GM18507 (cell line): ENCODE measurements at regions not wholly inside any gene's neighbourhood (a gene's known extent, or its start where the extent isn't known, plus 50 kb on each side); places are given as distances from the start of the nearest gene placed in this dataset.

Experiments
- DNase-seq: peaks from one replicate; pipeline ENCODE4 v3.0.0; 2011; ENCODE audit warnings: low read depth; ENCODE audit not compliant: insufficient read length; ENCODE audit errors: extremely low spot score
- FAIRE-seq: peaks from 2 replicates; lab custom pipeline; 2011; peaks lifted over from hg19 to GRCh38; lab: Jason Lieb, UNC

DNA sequence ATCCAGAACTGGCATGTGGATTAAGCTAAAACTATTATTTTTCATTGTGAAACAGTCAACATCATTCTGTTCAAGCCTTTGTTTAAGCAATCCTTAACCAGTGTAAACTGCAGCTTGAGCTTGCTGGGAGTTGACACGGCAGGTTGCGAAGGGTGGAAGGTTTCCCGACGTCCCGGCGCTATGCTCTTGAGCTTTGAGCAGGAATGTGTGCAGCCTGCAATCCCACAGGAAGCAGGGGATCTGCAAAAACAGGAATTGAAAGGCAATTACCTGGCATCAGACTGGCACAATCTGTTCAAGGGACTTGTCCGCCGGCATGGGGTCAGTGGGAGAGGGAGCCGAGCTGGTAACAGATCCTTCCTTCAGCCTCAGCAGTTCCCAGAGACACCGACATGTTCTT is 586.7 kb upstream of the SGCG start:
- no peak for FAIRE-seq
- no peak for DNase-seq

GRCh38 chr13:22596171-22596863 is 584.5 kb upstream of the SGCG start:
- DNase-seq (no peak), FAIRE-seq (no peak)

- FAIRE-seq (no peak), DNase-seq (no peak)
Measured at GRCh38 chr13:22599156-22599555, 581.6 kb upstream of the SGCG start.

- FAIRE-seq: no peak
- DNase-seq: no peak
Measured at GRCh38 chr13:22618002-22618401, 562.8 kb upstream of the SGCG start.

DNA sequence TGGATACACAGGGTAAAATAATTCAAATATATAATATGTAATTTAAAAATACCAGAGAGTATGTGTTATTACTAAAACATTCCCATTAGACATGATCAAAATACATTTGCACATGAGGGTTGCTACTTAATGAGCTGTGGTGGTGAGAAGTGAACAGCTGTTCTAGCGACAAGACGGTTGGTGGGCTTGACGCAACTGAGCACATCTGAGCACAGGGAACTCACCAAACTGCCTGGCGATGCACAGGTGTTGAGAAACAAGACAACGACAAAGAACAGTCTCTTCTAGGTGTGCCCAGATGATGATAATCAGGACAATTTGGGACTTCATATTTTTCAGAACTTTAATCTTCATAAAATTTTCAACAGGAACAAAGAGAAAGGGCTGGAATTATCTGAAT is 555.1 kb upstream of the SGCG start:
- FAIRE-seq: no peak
- DNase-seq: no peak

GRCh38 chr13:22629374-22629773 is 551.4 kb upstream of the SGCG start:
- DNase-seq: no peak
- no peak for FAIRE-seq

GRCh38 chr13:22642088-22642487 is 538.7 kb upstream of the SGCG start:
- DNase-seq: no peak
- FAIRE-seq: no peak

DNA sequence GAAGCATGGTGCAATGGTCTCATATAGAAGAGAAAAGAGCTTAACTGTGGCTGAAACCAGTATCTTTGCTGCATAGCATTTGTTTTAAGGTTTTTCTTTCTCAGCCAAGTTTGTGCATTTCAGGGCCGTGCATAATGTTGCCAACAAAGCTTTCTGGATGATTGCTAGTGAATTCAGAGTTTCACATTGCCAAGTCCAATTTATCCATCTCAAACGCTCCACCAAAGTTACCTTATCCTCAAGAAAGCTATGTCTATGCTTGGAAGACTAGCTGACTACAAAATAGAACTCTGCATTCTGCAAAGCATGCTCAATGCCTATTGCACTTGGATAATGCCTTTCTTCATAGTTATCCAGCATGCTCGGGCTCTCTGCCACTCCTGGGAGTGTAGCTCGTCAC is 535.8 kb upstream of the SGCG start:
- FAIRE-seq (no peak), DNase-seq (no peak)

- no peak for FAIRE-seq
- no peak for DNase-seq
Measured at GRCh38 chr13:22647156-22647850, 533.5 kb upstream of the SGCG start.

DNA sequence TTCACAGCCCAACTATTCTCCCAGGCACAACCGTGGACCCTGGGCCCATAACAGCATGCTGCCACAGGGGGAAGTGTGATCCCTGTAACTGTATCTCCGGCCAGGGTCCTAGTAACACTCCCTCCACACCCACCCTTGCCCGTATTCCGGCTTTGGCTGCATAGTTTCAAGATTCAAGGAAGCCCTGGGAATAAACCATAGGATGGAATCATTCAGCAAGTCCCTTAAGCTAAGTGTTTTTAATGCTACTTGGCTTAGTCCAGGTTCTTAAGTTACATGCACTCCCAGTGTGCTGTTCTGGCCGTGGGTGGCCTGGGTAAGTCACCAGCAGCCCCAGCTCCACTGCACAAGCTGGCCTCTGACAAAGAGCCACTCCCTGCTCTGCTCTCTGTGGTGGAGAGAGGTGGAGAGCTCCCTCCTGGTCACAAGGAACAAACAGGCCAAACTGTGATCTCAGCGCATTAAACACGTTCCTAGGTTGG is 532.4 kb upstream of the SGCG start:
- no peak for FAIRE-seq

DNA sequence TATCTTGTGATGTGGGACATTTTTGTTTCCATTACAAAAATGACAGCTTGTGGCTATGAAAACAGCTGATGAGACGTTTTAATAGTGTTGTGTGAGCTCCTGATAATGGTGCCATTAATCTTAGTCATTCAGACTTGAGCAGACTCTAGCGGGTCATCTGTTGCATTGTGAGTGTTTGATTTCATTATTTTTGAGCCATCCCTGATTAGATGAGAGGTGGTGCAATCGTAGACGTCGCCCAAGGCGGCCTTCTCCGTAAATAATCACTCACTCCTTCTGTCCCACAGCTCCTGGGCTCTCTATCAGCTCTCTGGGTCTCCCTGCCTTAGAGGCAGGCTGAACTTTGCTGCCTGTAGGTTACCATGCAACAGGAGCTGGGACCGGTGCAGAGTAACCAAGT is 528.0 kb upstream of the SGCG start:
- DNase-seq (no peak), FAIRE-seq (no peak)

More for the DNA sequence above, 532.4 kb upstream of the SGCG start:
- DNase-seq: no peak

GRCh38 chr13:22653866-22654265 is 526.9 kb upstream of the SGCG start:
- FAIRE-seq: no peak
- no peak for DNase-seq

DNA sequence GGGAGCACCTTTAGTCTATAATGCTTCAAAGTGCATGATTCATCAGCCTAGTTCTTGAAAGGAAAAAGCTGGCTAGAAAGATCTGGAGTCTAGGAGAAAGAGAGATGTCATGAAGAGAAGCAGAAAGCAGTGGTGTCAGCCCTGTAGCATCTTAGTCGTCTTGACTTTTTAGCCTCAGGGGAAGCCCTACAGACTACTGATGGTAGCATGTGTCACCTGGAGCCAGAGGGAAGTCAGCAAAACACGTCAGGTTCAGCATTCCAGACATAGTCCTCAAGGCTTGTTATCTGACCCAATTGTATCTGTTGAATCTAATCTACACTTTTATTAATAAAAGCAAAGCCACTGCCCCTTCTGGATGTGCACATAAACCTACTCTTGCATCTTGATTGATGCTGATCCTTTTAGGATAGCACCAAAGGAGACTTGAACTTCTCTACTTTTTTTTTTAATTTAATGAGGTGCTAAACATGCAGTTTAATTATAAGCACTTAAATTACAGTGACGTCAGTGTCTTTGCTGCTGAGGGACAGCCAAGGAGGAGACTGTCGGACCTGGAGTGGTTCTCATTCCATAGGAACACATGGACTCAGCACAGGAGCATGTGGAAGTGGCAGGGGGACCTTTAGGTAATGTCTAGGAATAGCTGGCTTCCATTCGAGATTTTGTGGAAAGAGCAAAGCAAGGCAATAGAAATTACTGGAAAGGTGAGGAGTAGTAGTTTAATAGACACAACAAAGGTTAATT is 525.5 kb upstream of the SGCG start:
- no peak for FAIRE-seq

DNA sequence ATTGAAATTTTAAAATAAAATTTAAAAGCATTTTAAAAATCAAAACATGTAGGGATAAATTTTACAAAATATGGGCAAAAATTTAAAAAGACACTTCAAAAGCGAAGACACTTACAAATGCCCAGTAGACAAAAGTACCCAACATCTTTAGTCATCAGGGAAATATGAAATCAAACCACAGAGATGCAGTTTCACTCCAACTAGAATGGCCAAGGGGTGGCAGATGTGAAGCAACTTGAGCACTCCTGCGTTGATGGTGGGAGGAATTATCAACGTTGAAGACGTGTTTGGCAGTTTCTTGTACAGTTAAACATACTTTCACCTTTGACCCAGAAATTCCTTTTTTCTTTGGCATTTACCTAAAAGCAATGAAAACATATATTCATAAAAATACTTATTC is 518.0 kb upstream of the SGCG start:
- no peak for FAIRE-seq
- no peak for DNase-seq

More for the DNA sequence above, 525.5 kb upstream of the SGCG start:
- no peak for DNase-seq

GRCh38 chr13:22665506-22665905 is 515.3 kb upstream of the SGCG start:
- FAIRE-seq: no peak
- no peak for DNase-seq

- DNase-seq: no peak
- no peak for FAIRE-seq
Measured at GRCh38 chr13:22690756-22691155, 490.0 kb upstream of the SGCG start.

DNA sequence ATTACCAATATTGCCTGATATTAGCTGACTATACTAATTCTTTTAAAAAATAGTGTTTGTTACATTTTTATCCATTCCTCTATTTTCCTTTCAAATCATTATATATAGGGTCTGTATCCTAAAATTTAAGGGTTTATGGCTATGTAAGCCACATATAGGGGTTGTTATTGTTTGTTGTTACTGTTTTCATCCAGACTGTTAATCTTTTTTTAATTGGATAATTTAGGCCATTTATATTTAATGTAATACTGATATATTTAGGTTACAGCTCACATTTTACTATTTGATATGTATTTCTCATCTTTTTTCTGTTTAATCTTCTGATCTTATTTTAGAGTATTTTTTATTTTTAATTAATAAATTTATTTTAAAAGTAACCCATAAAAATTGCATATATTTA is 487.1 kb upstream of the SGCG start:
- DNase-seq (no peak), FAIRE-seq (no peak)

GRCh38 chr13:22696433-22696832 is 484.3 kb upstream of the SGCG start:
- FAIRE-seq: no peak
- no peak for DNase-seq

DNA sequence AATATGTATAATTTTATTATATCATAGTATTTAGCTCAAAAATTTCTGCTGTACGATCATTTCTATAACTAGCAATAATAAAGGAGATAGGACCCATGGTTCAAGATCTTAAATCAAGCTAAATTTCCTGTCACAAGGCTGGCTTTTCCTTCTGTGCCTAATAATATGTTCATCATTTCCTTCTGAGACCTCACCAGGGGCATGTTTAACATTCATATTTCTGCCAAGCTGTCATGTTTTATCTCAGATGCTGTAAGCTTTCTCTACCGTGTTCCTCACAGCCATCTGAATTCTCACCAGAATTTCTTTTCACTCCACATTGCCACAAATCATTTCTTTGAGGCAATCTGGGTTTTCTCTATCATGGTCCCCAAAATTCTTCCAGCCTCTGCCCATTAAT is 482.3 kb upstream of the SGCG start:
- DNase-seq: no peak
- no peak for FAIRE-seq

DNA sequence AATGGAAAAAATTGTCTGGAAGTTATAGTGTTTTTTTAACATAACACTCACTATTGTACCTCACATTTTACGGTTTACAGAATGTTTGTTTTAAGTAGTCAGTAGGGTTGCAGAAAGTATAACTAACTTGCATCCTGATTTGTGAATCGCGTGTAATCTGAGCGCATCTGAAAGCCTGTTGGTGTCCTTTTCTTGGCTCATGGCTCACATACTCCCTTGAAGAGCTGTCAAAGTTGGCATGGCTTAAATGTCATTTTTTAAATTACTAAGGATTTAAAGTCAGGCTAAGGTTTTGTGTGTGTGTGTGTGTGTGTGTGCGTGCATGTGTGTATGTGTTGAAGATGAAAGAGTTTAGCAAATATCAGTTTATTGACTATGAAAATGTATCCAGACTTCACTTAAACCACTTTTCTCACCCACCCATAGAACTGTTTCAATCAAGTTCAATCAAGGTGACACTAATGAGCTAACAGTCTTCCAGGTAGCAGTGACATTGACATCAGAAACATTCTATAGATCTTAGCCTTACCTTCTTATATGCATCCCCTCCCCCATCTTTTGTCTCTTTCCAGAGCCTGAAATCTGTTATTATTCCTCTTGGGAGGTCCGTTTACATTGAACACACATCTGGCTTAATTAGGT is 480.4 kb upstream of the SGCG start:
- no peak for DNase-seq
- no peak for FAIRE-seq
